Coronary artery (tissue), 2 donors: ENCODE measurements at regions not wholly inside any gene's neighbourhood (a gene's known extent, or its start where the extent isn't known, plus 50 kb on each side); places are given as distances from the start of the nearest gene placed in this dataset.
"Not testable (repeated sequence)": the region's sequence is repeated elsewhere in the genome, so short reads cannot be mapped to it uniquely, and the experiment has no call there.

Source experiments
- DNase-seq: peaks from one replicate; pipeline ENCODE4 v3.0.0-alpha.2; 2017; ENCODE audit warnings: low spot score
- H3K27ac ChIP-seq, 2 donors: fragments of 200-600 bp; sonication (generic); one replicate each; pipeline ENCODE4 v1.5.1; 2016 to 2019
- H3K4me3 ChIP-seq: fragments of 200-600 bp; sonication (generic); 2 replicates; pipeline ENCODE4 v1.5.1; 2016; ENCODE audit warnings: mild to moderate bottlenecking, moderate library complexity
- TF ChIP-seq, protein P1 (sequence below): fragments of 200-600 bp; sonication (generic); IDR thresholded peaks from one replicate; pipeline ENCODE4 v1.5.1; 2019; ENCODE audit warnings: antibody characterized with exemption

DNA sequence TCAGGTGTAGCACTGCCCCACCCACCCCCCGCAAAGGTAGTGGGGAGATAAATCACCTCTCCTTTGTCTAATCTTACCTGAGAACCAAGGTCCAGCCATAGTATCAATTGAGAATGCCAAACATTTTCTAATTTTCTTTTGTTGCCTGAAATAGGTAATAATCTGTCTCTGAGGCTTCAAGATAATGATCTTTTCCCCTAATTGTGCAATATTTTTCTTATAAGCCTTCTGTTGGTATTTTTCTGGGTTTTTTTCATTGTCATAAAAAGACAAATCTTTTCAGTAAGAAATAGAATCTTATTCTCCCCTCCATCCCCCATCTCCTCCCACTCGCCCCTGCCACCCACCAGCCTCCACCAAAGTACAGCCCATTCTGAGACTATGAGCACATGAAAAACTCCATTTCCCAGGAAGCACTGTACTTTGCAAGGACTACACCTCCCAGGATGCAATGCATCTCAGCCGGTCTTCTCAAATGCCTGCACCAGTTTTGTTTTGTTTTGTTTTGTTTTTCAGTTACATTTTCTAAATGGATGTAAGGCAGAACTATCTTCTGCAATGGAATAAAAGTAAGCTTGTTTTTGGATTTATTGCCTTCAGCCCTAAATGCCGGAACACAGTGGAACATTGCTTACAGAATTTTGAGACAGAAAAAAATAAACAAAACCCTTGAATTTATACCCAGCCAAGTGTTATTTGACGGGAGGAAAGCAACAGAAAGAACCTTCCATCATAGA is 268.0 kb downstream of the TFAP2A start:
- TF ChIP-seq, protein P1, sequence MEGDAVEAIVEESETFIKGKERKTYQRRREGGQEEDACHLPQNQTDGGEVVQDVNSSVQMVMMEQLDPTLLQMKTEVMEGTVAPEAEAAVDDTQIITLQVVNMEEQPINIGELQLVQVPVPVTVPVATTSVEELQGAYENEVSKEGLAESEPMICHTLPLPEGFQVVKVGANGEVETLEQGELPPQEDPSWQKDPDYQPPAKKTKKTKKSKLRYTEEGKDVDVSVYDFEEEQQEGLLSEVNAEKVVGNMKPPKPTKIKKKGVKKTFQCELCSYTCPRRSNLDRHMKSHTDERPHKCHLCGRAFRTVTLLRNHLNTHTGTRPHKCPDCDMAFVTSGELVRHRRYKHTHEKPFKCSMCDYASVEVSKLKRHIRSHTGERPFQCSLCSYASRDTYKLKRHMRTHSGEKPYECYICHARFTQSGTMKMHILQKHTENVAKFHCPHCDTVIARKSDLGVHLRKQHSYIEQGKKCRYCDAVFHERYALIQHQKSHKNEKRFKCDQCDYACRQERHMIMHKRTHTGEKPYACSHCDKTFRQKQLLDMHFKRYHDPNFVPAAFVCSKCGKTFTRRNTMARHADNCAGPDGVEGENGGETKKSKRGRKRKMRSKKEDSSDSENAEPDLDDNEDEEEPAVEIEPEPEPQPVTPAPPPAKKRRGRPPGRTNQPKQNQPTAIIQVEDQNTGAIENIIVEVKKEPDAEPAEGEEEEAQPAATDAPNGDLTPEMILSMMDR: no peak
- Histone ChIP-seq H3K27ac (no peak overlapping the region), H3K4me3 (peak overlapping the region; percentile 57)
- no peak for DNase-seq

DNA sequence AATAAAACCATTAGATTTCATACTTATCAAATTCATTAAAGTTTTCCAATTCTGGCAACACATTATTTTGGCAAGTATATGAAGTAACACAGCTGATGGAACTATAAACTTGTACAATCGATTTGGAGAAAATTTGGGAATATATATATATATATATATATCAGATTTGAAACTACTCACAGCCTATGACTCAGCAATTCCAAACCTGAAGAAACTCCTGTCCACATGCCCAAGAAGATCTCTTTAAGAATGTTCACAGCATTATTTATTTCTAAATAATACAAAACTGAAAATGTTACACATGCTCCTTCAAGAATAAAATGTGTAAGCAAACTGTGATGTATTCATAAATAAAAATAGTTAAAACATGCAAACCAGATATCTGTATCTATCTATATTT is 270.1 kb downstream of the TFAP2A start:
- no peak for DNase-seq
- Histone ChIP-seq H3K27ac (no peak overlapping the region), H3K4me3 (no peak overlapping the region)
- TF ChIP-seq, protein P1: no peak

DNA sequence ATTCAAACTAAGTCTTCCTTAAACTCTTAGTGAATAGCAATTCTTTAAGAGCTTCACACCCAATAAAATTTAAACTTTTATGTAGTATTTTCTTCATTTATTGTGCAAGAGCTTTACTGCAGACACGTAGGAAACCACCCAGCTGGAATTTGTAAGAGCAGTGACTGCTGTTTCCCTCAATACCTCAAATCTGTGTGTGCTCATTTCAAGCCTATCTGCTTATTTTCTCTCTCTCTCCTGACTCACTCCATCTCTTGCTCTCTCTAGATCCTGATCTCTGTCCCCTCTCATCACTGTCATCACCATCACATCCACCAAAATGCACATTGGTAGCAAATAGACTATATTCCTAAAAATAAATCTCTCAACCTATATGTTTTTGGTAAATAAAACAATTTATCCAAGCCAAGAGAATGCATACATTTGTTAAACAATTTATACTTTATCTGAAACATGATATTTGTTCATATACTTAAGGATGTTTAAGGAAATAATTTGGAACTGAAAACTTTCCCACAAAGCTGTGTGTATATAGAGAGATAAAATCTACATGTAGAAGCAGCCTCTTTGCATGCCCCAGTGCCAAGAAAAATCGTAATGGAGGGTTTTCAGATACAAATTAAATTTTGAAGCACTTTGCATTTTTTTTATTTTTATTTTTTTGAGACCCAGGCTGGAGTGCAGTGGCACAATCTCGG is 273.0 kb downstream of the TFAP2A start:
- no peak overlapping the region for H3K27ac ChIP-seq
- H3K4me3 ChIP-seq: no peak overlapping the region
- DNase-seq: no peak
- TF ChIP-seq, protein P1: no peak

DNA sequence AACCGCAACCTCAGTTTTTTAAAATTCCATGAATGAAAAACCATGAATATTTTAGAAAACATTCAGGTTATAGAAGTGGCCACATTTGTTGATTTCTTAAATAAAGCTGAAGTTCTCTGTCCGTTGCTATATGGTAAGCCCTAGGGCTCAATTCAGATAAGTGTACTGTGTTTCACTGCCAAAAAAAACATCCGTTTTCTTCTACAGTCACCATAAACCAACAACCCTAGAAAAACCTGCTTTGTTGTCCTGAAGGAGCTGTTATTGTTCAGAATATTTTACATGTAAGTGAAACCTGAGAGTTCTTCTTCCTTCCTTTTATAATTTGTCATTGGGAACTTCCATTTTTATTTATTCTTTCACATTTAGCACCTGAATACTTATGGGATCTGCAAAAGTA is 274.1 kb downstream of the TFAP2A start:
- TF ChIP-seq, protein P1: no peak
- no peak for DNase-seq
- Histone ChIP-seq H3K4me3 (no peak overlapping the region), H3K27ac (no peak overlapping the region)

DNA sequence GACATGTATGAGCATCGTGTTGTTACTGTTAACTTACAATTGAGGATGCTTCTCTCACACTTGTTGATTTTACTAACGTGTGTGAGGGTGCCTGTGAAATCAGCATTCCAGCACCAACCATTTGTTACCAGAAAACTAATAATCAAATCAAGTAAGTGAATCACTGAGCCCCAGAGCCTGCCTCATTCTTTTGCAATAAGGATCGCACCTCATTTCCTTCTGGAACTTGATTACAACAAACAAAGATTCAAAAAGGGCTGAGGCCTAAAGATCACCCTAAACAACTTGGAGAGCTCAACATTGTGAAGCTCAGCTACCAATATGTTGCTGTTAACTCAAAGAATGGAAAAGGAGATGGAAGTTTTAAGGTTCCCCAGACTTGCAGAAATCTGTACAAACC is 274.7 kb downstream of the TFAP2A start:
- no peak overlapping the region for H3K4me3 ChIP-seq
- TF ChIP-seq, protein P1: no peak
- H3K27ac ChIP-seq: no peak overlapping the region
- DNase-seq: no peak

DNA sequence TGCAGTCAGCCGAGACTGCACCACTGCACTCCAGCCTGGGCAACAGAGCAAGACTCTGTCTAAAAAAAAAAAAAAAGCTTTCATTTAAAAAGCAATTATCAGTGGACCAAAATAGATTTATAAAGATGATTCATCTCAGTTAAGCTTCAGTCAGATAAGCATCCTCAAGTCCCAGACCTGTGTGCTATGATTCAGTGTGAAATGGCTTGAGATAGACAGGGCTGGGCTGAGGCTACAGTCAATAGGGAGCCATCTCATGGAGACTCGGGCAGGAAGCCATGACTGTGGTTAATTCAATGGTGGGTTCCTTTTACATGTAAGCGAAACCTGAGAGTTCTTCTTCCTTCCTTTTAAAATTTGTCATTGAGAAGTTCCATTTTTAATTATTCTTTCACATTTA is 276.0 kb downstream of the TFAP2A start:
- TF ChIP-seq, protein P1: no peak

DNA sequence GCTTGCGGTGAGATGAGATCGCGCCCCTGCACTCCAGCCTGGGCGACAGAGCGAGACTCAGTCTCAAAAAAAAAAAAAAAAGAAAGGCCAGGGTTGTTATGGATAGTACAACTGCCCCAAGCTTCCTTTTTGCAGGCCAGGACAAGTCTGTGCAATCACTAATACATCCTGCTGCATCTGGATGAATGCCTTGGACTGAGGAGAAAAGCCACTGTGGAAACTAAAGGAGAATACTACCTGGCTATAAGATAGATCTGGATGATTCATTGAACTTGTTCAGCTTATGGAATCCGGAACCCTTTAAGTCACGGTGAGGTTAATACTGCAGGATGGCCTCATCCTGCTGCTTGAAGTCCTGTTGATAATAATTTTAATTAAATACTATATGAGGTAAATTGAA is 278.2 kb downstream of the TFAP2A start:
- H3K27ac ChIP-seq: no peak overlapping the region
- TF ChIP-seq, protein P1: no peak

More for the DNA sequence above, 276.0 kb downstream of the TFAP2A start:
- Histone ChIP-seq H3K27ac (no peak overlapping the region), H3K4me3 (no peak overlapping the region)
- no peak for DNase-seq

DNA sequence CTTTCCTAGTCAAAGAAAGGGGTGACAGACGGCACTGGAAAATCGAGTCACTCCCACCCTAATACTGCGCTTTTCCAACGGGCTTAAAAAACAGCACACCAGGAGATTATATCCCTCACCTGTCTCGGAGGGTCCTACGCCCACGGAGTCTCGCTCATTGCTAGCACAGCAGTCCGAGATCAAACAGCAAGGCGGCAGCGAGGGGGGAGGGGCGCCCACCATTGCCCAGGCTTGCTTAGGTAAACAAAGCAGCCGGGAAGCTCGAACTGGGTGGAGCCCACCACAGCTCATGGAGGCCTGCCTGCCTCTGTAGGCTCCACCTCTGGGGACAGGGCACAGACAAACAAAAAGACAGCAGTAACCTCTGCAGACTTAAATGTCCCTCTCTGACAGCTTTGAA is 280.7 kb downstream of the TFAP2A start:
- H3K27ac ChIP-seq, H3K4me3 ChIP-seq, DNase-seq: not testable (repeated sequence)

More for the DNA sequence above, 278.2 kb downstream of the TFAP2A start:
- H3K4me3 ChIP-seq: no peak overlapping the region
- DNase-seq: no peak
